ENCODE measurements at regions not wholly inside any gene's neighbourhood (a gene's known extent, or its start where the extent isn't known, plus 50 kb on each side); places are given as distances from the start of the nearest gene placed in this dataset.

GRCh38 chr13:71967990-71968389 is 101.0 kb upstream of the DACH1 start:
- no peak for DNase-seq (ENCODE audit: low spot score)
- in situ Hi-C loops (cut with MboI; ENCODE audit: low pct_unique_long_range_greater_than_20kb, low sequenced_read_pairs, unreplicated experiment) = no loop called here
- no peak for TF ChIP-seq CTCF (IDR thresholded peaks at IDR 0.05; ENCODE audit: extremely low read depth, insufficient read depth, missing control alignments)

GRCh38 chr13:71964491-71965100 is 97.6 kb upstream of the DACH1 start:
- DNase-seq (ENCODE audit: low spot score) = no peak
- in situ Hi-C loops (cut with MboI; ENCODE audit: low pct_unique_long_range_greater_than_20kb, low sequenced_read_pairs, unreplicated experiment) = no loop called here
- TF ChIP-seq CTCF (IDR thresholded peaks at IDR 0.05; ENCODE audit: extremely low read depth, insufficient read depth, missing control alignments) = no peak

DNA sequence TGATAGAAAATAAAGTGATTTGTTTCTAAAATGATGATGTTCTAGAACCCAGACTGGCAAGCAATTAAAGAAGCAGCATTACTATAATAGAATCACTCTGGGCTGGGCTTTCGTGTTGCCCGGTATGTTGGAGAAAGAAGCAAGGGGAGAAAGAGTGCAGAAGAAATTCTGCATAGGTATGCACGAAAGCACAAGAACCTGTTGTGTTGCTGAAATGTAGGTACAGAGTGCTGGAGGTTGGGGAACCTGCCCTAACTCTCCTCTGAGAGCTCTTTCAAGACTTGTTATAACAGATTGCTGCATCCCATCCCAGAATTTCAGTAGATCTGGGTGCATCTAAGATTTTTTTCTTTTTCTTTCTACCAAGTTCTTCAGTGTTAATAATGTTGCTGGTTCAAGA is 95.7 kb upstream of the DACH1 start:
- no peak for TF ChIP-seq CTCF (IDR thresholded peaks at IDR 0.05; ENCODE audit: extremely low read depth, insufficient read depth, missing control alignments)
- in situ Hi-C loops (cut with MboI; ENCODE audit: low pct_unique_long_range_greater_than_20kb, low sequenced_read_pairs, unreplicated experiment) = no loop called here

DNA sequence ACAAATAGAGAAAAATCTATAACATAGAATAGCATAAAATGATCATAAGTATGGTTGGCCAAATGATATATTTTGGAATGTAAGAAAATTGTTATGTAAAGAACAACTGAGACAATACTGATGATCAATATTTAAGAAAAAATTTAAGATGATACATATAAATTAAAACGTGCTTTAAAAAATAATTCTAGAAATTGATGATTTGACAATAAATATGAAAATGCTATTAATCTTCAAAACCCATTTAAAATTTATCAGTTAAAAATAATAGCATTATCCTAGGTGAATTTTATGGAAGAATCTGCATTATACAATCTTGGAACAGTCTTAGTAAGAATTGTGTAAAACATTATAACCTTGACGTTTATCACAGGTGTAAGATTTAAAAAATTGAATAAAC is 95.1 kb upstream of the DACH1 start:
- no peak for DNase-seq (ENCODE audit: low spot score)
- in situ Hi-C loops (cut with MboI; ENCODE audit: low pct_unique_long_range_greater_than_20kb, low sequenced_read_pairs, unreplicated experiment) = no loop called here
- TF ChIP-seq CTCF (IDR thresholded peaks at IDR 0.05; ENCODE audit: extremely low read depth, insufficient read depth, missing control alignments) = no peak

More for the DNA sequence above, 95.7 kb upstream of the DACH1 start:
- DNase-seq (ENCODE audit: low spot score) = no peak

GRCh38 chr13:71949441-71949840 is 82.4 kb upstream of the DACH1 start:
- no peak for TF ChIP-seq CTCF (IDR thresholded peaks at IDR 0.05; ENCODE audit: extremely low read depth, insufficient read depth, missing control alignments)
- no peak for DNase-seq (ENCODE audit: low spot score)
- in situ Hi-C loops (cut with MboI; ENCODE audit: low pct_unique_long_range_greater_than_20kb, low sequenced_read_pairs, unreplicated experiment) = no loop called here

DNA sequence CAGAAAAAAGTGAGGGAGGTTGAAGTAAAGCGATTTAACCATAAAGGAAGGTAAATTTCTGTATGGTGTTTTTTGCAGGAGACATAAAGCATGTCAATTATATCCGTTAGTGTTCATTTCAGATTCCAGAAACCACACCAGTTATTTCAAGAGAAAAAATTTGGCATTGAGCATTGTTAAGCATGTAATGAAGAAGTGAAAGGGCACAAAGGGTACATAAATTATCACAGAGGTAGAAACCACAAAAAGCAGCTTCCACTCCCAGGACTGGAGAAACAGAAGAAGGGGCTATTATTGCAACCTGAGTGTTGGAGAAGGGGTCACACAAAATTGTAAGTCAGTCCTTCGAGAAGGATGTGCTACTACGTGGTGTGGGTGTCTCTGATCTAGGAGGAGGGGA is 72.2 kb upstream of the DACH1 start:
- DNase-seq (ENCODE audit: low spot score) = no peak
- in situ Hi-C loops (cut with MboI; ENCODE audit: low pct_unique_long_range_greater_than_20kb, low sequenced_read_pairs, unreplicated experiment) = no loop called here
- no peak for TF ChIP-seq CTCF (IDR thresholded peaks at IDR 0.05; ENCODE audit: extremely low read depth, insufficient read depth, missing control alignments)
